PC-3 (cell line): ENCODE measurements at regions not wholly inside any gene's neighbourhood (a gene's known extent, or its start where the extent isn't known, plus 50 kb on each side); places are given as distances from the start of the nearest gene placed in this dataset.

ENCODE experiments used
- EZH2 ChIP-seq: fragments of 300-600 bp; sonication (generic); IDR thresholded peaks from one replicate; pipeline ENCODE4 v1.6.1; 2017; ENCODE audit warnings: antibody characterized with exemption, mild to moderate bottlenecking, low read length; ENCODE audit not compliant: unreplicated experiment
- TF ChIP-seq, protein P1 (sequence below): fragments of 300-600 bp; sonication (generic); conservative IDR thresholded peaks from 2 replicates; pipeline ENCODE4 v1.5.1; 2017; ENCODE audit warnings: antibody characterized with exemption, low read depth, mild to moderate bottlenecking, low read length

- TF ChIP-seq, protein P1, sequence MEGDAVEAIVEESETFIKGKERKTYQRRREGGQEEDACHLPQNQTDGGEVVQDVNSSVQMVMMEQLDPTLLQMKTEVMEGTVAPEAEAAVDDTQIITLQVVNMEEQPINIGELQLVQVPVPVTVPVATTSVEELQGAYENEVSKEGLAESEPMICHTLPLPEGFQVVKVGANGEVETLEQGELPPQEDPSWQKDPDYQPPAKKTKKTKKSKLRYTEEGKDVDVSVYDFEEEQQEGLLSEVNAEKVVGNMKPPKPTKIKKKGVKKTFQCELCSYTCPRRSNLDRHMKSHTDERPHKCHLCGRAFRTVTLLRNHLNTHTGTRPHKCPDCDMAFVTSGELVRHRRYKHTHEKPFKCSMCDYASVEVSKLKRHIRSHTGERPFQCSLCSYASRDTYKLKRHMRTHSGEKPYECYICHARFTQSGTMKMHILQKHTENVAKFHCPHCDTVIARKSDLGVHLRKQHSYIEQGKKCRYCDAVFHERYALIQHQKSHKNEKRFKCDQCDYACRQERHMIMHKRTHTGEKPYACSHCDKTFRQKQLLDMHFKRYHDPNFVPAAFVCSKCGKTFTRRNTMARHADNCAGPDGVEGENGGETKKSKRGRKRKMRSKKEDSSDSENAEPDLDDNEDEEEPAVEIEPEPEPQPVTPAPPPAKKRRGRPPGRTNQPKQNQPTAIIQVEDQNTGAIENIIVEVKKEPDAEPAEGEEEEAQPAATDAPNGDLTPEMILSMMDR, result no peak
- TF ChIP-seq EZH2, result no peak
Measured at GRCh38 chr5:130885027-130885426, 280.0 kb downstream of the HINT1 start.
